Left renal pelvis (tissue), 4 donors: ENCODE measurements at regions not wholly inside any gene's neighbourhood (a gene's known extent, or its start where the extent isn't known, plus 50 kb on each side); places are given as distances from the start of the nearest gene placed in this dataset.
"Not testable (repeated sequence)": the region's sequence is repeated elsewhere in the genome, so short reads cannot be mapped to it uniquely, and the experiment has no call there.

ENCODE experiments used
- DNase-seq, 4 donors: peaks; one replicate each; pipeline ENCODE4 v3.0.0-alpha.2; 2013; ENCODE audit warnings: low read depth in 4 of 4, low spot score in 3 of 4

DNA sequence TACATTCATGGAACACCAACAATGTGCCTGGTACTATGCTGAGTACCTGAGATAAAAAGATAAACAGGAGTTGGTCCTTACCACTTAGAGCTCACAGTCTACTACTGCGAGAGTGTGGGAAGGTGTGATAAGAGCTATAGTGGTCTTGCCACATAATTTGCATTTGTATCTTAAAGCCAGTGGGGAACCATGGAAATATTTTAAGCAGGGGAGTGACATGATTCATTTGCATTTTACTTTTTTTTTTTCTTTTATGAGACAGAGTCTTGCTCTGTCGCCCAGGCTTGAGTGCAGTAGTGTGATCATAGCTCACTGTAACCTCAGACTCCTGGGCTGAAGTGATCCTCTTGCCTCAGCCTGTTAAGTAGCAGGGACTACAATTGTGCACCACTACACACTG, 53.6 kb downstream of the SRGAP2 start:
- not testable (repeated sequence) for DNase-seq

DNA sequence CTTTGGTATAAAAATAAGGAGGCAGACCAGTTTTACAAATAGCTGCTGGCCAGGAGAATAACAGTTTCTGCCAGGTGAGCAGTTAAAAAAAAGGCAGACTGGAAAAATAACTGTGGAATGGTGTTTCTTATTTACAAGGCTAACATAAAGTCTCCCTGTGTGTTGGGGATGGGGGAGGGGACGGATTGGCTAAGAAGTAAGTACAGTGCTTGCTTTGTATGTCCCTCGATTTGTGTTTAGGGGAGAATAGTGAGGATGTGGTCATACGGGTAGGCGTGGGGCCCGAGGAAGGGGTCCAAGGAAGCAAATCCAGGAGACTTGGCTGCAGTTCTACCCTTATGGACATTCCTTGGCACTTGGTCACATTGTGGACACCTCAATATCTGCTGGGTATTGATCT, 58.1 kb downstream of the SRGAP2 start:
- DNase-seq: not testable (repeated sequence)

DNA sequence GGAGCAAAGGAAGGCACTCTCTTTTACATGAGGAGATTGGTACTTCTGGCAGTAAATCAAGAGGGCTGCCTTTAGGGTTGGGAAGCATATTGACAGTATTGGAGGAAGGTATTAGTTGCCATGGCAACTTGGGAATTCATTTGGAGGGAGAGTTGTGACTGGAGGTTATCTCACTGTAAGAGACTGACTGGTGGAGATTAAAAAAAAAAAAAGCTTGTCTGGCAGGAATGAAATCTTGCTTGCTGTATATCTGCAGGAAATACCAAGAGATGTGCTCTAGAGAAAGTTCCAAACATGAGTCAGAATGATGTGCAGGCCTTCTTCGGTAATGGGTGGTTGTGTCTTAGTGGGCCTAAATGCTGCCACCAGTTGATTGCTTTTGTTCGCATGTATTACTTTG, 59.1 kb downstream of the SRGAP2 start:
- not testable (repeated sequence) for DNase-seq

DNA sequence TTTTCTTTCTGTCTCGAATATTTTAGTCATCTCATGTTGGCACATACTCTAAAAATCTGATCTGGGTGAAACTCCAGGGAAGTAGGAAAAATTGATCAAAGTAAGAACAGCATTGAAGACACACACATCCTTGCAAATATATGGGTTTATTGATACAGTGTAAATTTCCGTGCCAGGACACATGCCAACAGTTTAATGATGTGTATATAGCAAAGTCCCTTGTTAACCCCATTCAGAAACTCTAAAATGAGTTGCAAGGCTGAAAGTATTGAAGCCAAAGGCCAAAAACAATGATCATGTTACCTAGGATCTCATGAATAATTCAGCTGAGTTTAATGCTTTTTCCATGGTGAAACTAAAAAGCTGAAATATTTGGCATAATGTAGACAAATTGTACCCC, 61.6 kb downstream of the SRGAP2 start:
- DNase-seq: not testable (repeated sequence)

DNA sequence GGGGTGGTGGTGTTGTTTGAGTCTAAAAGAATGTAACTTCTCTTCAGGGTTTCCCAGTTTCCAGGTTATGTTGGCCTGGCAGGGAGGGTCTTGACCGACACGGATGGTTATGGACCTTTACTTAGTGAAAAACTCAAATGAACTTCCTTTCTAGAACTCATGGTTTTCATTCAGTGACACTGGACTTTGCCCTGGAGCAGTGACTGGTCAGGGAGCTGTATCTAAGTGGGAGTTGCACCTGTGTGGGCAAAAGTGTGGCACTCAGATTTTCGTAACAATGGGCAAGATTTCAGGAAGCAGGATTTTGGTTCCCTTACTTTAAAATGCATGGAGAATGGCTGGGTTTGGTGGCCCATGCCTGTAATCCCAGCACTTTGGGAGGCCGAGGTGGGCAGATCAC, 67.8 kb downstream of the SRGAP2 start:
- DNase-seq: not testable (repeated sequence)

DNA sequence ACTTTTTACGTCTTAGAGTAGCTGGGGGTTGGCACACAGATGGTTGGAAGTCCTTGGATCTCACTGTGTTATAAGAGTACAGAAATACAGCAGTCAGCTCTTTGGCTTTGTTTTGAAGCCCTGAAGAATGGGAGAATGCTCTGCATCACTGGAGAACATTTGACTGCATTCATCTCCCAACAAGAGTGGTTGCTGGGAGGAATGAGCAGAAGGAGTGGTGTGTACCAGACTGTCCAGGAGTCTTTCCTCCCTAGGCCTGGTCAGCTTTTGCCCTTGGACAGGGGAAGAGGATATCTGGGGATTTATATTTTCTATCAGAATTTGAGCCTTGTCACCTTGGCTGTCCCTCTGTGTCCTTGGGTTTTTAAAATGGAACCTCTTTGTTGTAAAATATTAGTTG, 69.8 kb downstream of the SRGAP2 start:
- not testable (repeated sequence) for DNase-seq

DNA sequence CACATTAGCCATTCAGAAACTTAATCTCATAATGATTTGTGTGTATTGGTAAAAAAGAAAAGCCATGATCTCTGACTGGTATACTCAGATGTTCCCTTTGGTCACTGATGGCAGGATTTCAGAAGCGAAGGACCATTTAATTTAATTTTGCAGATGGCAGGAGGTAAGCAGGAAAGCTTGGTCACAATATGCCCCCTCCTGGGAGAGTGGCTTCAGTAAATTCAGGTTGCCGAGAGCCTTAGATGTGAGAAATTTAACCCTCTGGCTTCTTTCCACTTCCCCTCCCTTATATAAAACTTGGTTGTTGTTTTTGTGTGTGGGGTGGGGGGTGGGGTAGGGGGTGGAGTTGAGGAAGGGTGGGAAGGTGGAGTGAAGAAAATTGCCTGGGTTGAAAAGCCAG, 72.8 kb downstream of the SRGAP2 start:
- DNase-seq: not testable (repeated sequence)

DNA sequence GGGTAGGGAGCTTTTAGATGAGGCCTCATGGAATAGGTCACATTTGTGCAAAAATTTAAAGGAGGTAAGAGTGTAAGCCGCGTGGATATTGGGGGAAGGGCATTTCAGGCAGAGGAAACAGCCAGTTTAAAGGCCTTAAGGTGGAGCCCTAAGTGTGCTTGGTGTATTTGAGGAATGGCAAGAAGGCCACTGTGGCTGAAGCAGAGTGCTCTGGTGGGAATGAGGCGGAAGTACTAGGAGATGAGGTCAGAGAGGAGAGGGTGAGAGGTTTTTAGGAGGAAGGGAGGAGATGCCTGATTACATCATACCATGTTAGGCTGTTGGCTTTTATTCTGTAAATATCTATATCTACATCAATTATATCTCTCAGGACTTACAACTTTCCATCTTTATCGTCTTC, 75.3 kb downstream of the SRGAP2 start:
- not testable (repeated sequence) for DNase-seq

DNA sequence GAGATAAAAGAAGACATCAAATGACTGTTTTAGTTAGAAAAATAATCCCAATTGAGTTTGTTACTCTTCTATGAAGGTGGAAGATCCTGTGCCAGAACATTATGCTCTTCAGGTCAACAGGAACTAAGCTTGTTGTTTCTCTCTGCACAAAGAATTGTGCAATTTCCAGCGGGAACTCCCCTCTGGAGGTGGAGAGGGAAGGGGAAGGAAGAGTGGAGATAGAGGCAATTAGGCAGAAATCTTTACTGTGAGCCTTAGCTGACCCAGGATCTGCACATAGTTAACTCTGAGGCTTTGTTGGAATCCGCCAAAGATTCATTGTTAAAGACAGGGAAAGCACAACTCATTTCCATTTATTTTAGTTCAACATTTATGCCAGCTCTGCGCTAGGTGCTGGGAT, 77.3 kb downstream of the SRGAP2 start:
- not testable (repeated sequence) for DNase-seq

DNA sequence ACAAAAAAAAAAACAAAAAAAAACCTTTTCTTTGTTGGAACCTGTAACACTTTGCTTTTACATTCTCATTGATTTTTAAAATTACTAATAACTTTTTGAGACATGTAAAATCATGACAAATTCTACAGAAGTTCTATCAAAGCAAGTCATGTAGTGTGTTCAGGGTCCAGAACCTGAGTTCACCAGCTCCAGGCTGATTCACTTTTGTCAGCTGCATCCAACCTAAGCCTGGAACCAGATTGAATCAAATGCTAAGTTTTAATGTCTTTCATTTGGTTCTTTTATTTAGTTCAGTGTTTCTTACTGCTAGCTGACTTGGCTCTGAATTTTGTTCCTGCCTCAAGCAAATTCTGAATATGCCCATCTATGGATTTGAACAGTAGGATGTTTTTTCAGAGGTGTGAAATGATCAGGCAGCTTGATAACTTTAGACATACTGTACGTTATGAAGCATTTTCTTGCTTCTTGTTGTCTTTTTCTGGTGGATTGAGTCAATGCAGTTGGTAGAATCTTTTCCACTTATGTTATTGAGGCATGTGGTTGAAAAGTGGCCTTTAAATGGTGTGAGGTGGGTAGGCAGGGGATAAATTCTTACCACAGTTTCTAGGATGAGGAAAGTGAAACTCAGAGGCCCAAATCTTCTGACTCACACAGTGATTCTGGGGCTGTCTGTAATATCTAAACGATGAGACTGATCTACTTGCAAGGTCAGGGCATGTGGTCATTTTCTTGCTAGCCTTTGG, 78.7 kb downstream of the SRGAP2 start:
- not testable (repeated sequence) for DNase-seq

DNA sequence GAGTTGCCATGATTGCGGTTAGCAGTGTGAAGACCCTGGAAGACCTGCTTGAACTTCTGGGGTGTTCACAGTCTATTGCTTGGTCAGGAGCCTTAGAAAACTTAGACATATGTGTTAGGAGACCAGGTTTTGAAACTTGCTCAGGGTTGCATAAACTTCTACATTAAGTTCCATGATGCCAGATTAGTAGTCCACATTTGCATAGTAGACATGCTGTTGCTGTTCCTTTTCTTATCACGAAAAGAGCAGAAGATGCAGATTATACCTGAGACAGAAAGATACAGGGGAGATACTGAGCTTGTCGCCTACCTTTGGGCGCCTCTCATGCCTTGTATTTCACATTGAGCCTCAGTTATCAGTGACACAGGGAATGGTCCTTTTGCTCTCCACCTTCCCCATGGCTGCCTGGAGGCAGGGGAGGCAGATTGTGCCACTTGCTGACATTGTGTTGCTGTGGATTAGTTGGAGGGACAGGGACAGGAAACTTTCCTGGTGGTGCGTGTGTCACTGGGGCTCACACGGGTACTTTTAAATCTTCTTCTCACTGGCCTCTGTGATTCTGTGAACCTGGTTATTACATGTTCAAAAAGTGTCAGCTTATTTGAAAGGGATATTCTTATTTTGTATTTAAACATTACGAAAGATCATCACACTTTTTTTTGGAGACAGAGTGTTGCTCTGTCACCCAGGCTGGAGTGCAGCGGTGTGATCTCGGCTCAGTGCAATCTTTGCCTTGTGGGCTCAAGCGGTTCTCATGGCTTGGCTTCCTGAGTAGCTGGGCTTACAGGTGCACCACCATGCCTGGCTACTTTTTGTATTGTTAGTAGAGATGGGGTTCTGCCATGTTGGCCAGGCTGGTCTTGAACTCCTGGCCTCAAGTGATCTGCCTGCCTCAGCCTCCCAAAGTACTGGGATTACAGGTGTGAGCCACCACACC, 82.0 kb downstream of the SRGAP2 start:
- DNase-seq: not testable (repeated sequence)

DNA sequence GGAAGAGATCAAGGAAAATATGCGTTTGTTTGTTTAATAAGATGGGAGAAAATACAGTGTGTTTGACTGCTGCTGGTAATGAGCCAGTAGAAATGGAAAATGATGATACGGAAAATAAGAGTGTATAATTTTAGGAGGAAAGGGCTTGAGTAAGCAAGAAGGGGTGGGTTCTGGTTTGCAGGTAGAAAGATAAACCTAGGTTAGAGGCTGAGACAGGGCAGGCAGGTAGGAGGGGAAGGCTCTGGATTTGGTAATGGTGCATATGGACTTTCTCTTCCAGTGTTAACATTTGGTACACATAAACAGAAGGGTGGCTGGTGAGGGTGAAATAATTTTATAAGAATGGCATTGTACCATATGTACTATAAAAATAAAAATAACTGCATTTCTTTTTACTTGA, 84.4 kb downstream of the SRGAP2 start:
- not testable (repeated sequence) for DNase-seq

DNA sequence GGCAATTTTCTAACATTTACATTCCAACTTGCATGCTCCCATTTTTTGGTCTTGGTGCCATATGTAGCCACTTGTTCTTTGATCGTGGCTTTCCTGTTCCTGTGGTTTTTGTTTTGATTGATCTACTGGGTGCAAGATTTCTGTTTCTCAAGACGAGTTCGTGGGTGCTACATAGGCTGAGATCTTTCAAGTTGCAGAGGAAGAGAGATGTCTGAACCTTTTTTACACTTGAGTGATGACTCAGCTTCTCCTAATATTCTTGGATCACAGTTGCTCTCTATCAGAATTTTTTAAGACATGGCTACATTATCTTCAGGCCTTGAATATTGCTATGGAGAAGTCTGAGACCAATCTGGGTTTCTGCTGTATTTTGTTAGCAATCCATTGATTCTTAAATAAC, 85.1 kb downstream of the SRGAP2 start:
- not testable (repeated sequence) for DNase-seq

DNA sequence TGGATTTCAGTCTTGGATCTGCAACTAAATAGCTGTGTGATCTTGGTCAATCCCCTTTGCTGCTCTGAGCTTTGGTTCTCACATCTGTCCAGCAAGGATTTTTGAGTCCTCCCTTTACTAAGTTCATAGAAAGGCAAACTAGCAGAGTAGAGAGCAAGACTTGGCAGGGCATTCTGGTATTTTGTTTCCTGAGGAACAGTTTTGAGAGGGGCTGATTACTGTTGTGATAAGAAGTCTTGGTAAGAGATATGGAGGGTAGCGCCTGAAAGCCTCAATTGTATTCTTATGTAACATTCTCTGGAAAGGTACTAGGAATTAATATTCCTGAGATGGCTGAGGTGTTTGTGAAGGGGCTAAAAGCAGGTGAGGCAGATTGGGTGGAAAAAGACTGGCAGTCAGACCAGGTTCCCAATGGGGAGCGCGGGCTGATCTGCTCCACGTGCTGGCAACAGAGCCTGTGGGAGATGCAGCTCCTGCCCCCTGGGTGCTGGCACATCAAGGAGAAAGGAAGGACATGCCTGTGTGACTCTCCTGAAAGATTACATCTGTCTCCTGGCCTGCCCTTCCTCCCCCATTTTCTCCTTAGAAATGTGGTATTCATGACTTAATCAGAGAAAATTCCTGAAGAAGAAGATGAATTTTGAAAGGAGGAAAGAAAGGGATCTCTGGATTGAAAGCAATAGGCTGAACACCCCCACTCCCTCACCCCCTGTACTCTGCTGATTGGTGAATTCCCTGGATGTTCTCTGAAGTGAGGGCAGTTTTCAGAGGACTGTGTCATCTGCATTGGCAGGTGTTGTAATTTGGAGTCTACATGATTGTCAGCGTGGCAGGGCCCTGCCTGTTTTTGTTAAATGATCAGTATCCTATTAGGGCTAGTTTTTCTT, 94.0 kb downstream of the SRGAP2 start:
- DNase-seq: not testable (repeated sequence)

DNA sequence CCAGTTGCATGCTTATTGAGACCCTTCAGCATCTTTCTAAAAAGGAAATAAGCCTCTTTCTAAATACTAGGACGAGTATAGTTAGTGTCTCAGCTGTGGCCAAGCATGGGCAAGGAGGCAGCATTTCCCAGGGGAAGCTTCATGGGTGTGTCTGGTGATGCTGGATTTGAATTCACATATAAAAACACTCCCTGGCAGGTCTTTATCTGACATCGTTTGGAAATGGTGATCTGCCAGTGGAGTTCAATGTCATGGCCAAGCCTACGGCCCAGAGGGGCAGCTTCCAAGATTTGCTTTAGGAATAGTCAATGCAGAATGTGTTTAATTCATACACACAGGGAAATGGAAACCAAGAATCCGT, 94.7 kb downstream of the SRGAP2 start:
- not testable (repeated sequence) for DNase-seq

DNA sequence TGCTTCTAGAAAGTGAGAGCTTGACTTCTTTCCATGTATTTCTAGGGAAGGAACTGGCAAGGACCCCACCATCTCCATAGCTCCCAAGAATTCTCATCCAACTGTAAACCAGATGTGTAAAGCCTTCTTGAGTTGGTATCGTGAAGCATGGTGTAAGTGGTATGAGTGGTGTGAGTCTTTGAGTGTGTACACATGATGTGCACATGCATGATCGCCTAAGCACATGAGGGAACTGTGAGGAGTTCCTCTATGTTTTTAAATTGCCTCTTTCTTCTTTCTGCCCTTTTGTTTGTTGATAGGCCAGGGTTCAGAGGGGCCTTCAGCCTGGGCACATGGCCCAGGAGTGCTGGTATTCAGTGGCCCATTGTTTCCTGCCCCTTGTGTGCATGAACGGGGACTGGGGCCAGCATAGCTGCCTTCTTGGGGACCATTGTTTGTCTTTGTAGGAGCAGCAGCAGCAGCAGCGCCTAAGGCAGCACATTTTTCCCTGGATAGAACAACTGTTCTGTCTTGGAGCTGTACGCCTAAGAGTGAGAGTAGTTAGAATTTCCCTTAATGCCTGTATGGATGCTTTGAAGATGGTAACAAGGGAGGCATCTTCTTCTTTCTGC, 95.9 kb downstream of the SRGAP2 start:
- DNase-seq: not testable (repeated sequence)

DNA sequence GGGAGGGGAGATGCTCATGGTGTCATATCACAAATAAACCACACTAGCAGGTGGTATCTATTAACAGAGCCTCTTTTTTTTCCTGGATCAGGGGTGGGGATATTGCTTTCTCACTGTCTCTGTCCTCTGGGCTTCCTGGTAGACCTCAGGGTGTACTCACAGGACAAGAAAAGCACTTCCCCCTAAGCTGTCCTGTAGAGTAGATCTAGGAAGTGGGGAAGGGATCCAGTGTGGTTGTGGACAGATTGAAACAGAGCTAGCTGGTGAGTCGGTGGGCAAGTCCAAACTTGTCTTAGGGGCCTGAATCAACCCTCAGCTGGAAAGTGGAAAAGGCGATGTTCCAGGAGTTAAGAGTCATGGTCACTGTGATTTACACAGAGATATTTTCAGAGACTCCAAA, 96.6 kb downstream of the SRGAP2 start:
- not testable (repeated sequence) for DNase-seq

DNA sequence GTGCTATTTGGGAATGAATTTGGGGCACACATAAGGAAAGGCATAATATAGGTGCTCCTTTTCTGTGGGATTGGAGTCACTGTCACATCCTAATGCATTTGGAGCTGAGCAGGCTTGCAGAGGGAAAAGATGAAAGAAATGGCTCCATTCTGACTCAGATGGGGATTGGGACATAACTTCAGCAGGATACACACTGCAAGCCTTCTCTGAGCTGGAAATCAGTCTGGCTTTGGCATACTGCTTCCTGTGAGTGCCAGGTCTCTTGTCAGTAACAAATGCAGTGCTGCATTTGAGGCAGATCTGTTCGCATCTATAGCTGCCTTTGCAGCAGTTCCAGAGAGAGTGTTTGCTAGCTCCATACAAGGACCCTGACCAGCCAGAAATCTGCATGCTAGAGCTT, 98.7 kb downstream of the SRGAP2 start:
- DNase-seq: not testable (repeated sequence)

DNA sequence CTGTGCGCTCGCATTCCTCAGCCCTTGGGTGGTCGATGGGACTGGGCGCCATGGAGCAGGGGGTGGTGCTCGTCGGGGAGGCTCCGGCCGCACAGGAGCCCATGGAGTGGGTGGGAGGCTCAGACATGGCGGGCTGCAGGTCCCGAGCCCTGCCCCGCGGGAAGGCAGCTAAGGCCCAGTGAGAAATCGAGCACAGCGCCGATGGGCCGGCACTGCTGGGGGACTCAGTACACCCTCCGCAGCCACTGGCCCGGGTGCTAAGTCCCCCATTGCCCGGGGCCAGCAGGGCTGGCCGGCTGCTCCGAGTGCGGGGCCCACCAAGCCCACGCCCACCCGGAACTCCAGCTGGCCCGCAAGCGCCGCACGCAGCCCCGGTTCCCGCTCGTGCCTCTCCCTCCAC, 104.1 kb downstream of the SRGAP2 start:
- DNase-seq: not testable (repeated sequence)

DNA sequence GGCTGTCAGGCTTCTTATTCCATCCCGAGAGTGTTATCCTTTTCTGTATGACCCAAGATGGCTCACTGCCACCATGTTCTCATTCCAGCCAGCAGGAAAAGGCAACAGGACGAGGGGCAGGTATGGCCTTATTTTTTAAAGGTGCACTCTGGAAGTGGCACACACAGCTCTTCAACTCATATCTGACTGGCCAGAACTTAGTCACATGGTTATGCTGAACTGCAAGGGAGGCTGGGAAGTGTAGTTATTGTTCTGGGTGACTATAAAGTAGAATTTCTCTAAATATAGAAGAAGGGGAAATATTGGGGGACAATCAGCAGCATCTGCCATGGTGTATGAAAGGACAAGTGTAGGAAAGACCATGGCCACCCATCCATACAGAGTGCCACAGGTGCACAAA, 107.6 kb downstream of the SRGAP2 start:
- DNase-seq: not testable (repeated sequence)
